IMR-90 (cell line): ENCODE measurements at regions not wholly inside any gene's neighbourhood (a gene's known extent, or its start where the extent isn't known, plus 50 kb on each side); places are given as distances from the start of the nearest gene placed in this dataset.

ENCODE experiments used
- ATAC-seq: fragments of 200-7000 bp; cut with Tn5 transposase; 2 replicates; pipeline ENCODE4 v1.9.1; 2020; ENCODE audit warnings: low read depth, mild to moderate bottlenecking, moderate library complexity
- BruUV-seq: library from RNA; stranded (reverse); fragments of 400-500 nt; replicated peaks from 2 replicates; lab custom pipeline; 2021; lab: Mats Ljungman, UMichigan
- CTCF ChIA-PET: fragments of 300-600 bp; formaldehyde crosslinking; extraction: SDS; loops from one replicate; lab custom pipeline; 2021; ENCODE audit warnings: antibody characterized with exemption; lab: Yijun Ruan, JAX
- POLR2A ChIA-PET: fragments of 300-600 bp; sonication (Branson Sonifier 250); formaldehyde crosslinking; loops from one replicate; lab custom pipeline; 2022; ENCODE audit warnings: antibody characterized with exemption; ENCODE audit not compliant: unreplicated experiment; lab: Charles Lee
- DNase-seq: peaks from one replicate; pipeline ENCODE4 v3.0.0; 2013
- H2AFZ ChIP-seq: replicated peaks from 2 replicates; pipeline ENCODE3; 2013; ENCODE audit warnings: low read length, mild to moderate bottlenecking; ENCODE audit not compliant: poor library complexity
- H2AK5ac ChIP-seq: 2 replicates; pipeline ENCODE4 v1.6.1; 2013; ENCODE audit warnings: low read depth, low read length, inconsistent platforms
- H2AK9ac ChIP-seq: replicated peaks from 2 replicates; pipeline ENCODE3; 2013; ENCODE audit warnings: mild to moderate bottlenecking, low read depth, low read length, moderate library complexity; ENCODE audit not compliant: poor library complexity
- H2BK120ac ChIP-seq: 2 replicates; pipeline ENCODE4 v1.6.1; 2013; ENCODE audit warnings: low read depth, low read length, inconsistent platforms
- H2BK15ac ChIP-seq: 3 replicates; pipeline ENCODE4 v1.6.1; 2013; ENCODE audit warnings: low read depth, low read length, inconsistent platforms
- H2BK20ac ChIP-seq: 2 replicates; pipeline ENCODE4 v1.6.1; 2013; ENCODE audit warnings: low read depth, mild to moderate bottlenecking, inconsistent platforms, low read length, moderate library complexity
- H2BK5ac ChIP-seq: 2 replicates; pipeline ENCODE4 v1.6.1; 2013; ENCODE audit warnings: mild to moderate bottlenecking, low read depth, low read length, inconsistent platforms; ENCODE audit not compliant: poor library complexity, severe bottlenecking
- H3K14ac ChIP-seq: replicated peaks from 2 replicates; pipeline ENCODE4 v1.6.1; 2013; ENCODE audit warnings: low read depth, low read length, inconsistent platforms
- H3K18ac ChIP-seq: 2 replicates; pipeline ENCODE4 v1.6.1; 2013; ENCODE audit warnings: low read depth, low read length, control low read depth
- H3K23ac ChIP-seq: 2 replicates; pipeline ENCODE4 v1.6.1; 2013; ENCODE audit warnings: low read depth, low read length, inconsistent platforms
- H3K27ac ChIP-seq: 2 replicates; pipeline ENCODE4 v1.5.1; 2013; ENCODE audit warnings: mild to moderate bottlenecking, control low read depth, low read length; ENCODE audit not compliant: insufficient read depth
- H3K27me3 ChIP-seq: 2 replicates; pipeline ENCODE4 v1.6.1; 2013; ENCODE audit warnings: low read length; ENCODE audit not compliant: control insufficient read depth, insufficient read depth
- H3K36me3 ChIP-seq: 2 replicates; pipeline ENCODE4 v1.6.1; 2013; ENCODE audit warnings: low read length, mixed read lengths; ENCODE audit not compliant: control insufficient read depth, insufficient read depth
- H3K4ac ChIP-seq: 2 replicates; pipeline ENCODE4 v1.6.1; 2013; ENCODE audit warnings: low read depth, low read length, inconsistent platforms
- H3K4me1 ChIP-seq: 2 replicates; pipeline ENCODE4 v1.6.1; 2013; ENCODE audit warnings: low read length, mixed read lengths; ENCODE audit not compliant: control insufficient read depth, insufficient read depth
- H3K4me2 ChIP-seq: 2 replicates; pipeline ENCODE4 v1.6.1; 2013; ENCODE audit warnings: low read depth, mild to moderate bottlenecking, control low read depth, low read length, moderate library complexity
- H3K4me3 ChIP-seq: 2 replicates; pipeline ENCODE4 v1.5.1; 2013; ENCODE audit warnings: low read depth, mild to moderate bottlenecking, control low read depth, low read length, moderate library complexity; ENCODE audit not compliant: insufficient read depth
- H3K56ac ChIP-seq: 2 replicates; pipeline ENCODE4 v1.6.1; 2013; ENCODE audit warnings: low read length, inconsistent platforms; ENCODE audit not compliant: insufficient read depth; ENCODE audit errors: extremely low read depth
- H3K79me1 ChIP-seq, 2 experiments: 2 replicates each; pipeline ENCODE4 v1.6.1; 2013; ENCODE audit warnings: low read length in 2 of 2, inconsistent platforms in 1 of 2, low read depth in 1 of 2
- H3K9ac ChIP-seq: 2 replicates; pipeline ENCODE4 v1.6.1; 2013; ENCODE audit warnings: low read depth, low read length, control low read depth
- H3K9me1 ChIP-seq: 2 replicates; pipeline ENCODE4 v1.6.1; 2013; ENCODE audit warnings: low read length, inconsistent platforms; ENCODE audit not compliant: insufficient read depth
- H3K9me3 ChIP-seq: 2 replicates; pipeline ENCODE4 v1.6.1; 2013; ENCODE audit warnings: low read length; ENCODE audit not compliant: control insufficient read depth, insufficient read depth
- H4K20me1 ChIP-seq: 2 replicates; pipeline ENCODE4 v1.6.1; 2013; ENCODE audit warnings: low read length, inconsistent platforms; ENCODE audit not compliant: insufficient read depth
- H4K5ac ChIP-seq: 2 replicates; pipeline ENCODE4 v1.6.1; 2013; ENCODE audit warnings: mild to moderate bottlenecking, low read depth, low read length, control low read depth
- H4K8ac ChIP-seq, 2 experiments: 2 replicates each; pipeline ENCODE4 v1.6.1; 2013; ENCODE audit warnings: low read depth in 2 of 2, low read length in 2 of 2, control low read depth in 1 of 2, inconsistent platforms in 1 of 2
- H4K91ac ChIP-seq: 2 replicates; pipeline ENCODE4 v1.6.1; 2013; ENCODE audit warnings: low read depth, low read length, inconsistent platforms; ENCODE audit not compliant: insufficient read depth
- BHLHE40 ChIP-seq: fragments of 150-350 bp; IDR thresholded peaks from 2 replicates; pipeline ENCODE4 v1.6.1; 2016; ENCODE audit warnings: mild to moderate bottlenecking, low read depth, low read length
- CEBPB ChIP-seq: IDR thresholded peaks from 2 replicates; pipeline ENCODE4 v1.6.1; 2012; ENCODE audit warnings: low read depth, low read length, improper control_type of control experiment
- CHD1 ChIP-seq: IDR thresholded peaks from 2 replicates; pipeline ENCODE4 v1.6.1; 2012; ENCODE audit warnings: low read depth, low read length, improper control_type of control experiment
- CTCF ChIP-seq: conservative IDR thresholded peaks from 2 replicates; pipeline ENCODE4 v1.5.1; 2012; ENCODE audit warnings: mild to moderate bottlenecking, low read depth, low read length, improper control_type of control experiment
- ELK1 ChIP-seq: fragments of 150-350 bp; IDR thresholded peaks from 2 replicates; pipeline ENCODE4 v1.6.1; 2016; ENCODE audit warnings: low read depth, mild to moderate bottlenecking, low read length, moderate library complexity, borderline replicate concordance
- FOS ChIP-seq: fragments of 150-350 bp; IDR thresholded peaks from 2 replicates; pipeline ENCODE4 v1.6.1; 2016; ENCODE audit warnings: low read depth, low read length
- MAFK ChIP-seq: IDR thresholded peaks from 2 replicates; pipeline ENCODE4 v1.6.1; 2012; ENCODE audit warnings: low read depth, low read length, improper control_type of control experiment
- MAZ ChIP-seq: IDR thresholded peaks from 2 replicates; pipeline ENCODE4 v1.6.1; 2012; ENCODE audit warnings: low read depth, mild to moderate bottlenecking, low read length, improper control_type of control experiment, moderate library complexity, borderline replicate concordance
- MXI1 ChIP-seq: IDR thresholded peaks from 2 replicates; pipeline ENCODE4 v1.6.1; 2012; ENCODE audit warnings: low read depth, mild to moderate bottlenecking, low read length, moderate library complexity, borderline replicate concordance
- NFE2L2 ChIP-seq: fragments of 150-350 bp; IDR thresholded peaks from 2 replicates; pipeline ENCODE4 v1.6.1; 2016; ENCODE audit warnings: low read depth, mild to moderate bottlenecking, low read length
- POLR2A ChIP-seq: IDR thresholded peaks from 2 replicates; pipeline ENCODE4 v1.6.1; 2012; ENCODE audit warnings: mild to moderate bottlenecking, low read depth, low read length
- RAD21 ChIP-seq: IDR thresholded peaks from 2 replicates; pipeline ENCODE4 v1.6.1; 2012; ENCODE audit warnings: low read length, improper control_type of control experiment
- RCOR1 ChIP-seq: IDR thresholded peaks from 2 replicates; pipeline ENCODE4 v1.6.1; 2012; ENCODE audit warnings: mild to moderate bottlenecking, low read length, improper control_type of control experiment; ENCODE audit not compliant: insufficient replicate concordance
- RFX5 ChIP-seq: IDR thresholded peaks from 2 replicates; pipeline ENCODE4 v1.8.0; 2012; ENCODE audit warnings: low read depth, mild to moderate bottlenecking, low read length, moderate library complexity
- SMC3 ChIP-seq: fragments of 150-350 bp; IDR thresholded peaks from 2 replicates; pipeline ENCODE4 v1.6.1; 2016; ENCODE audit warnings: low read depth, mild to moderate bottlenecking, antibody characterized with exemption, low read length, moderate library complexity
- USF2 ChIP-seq: fragments of 150-350 bp; IDR thresholded peaks from 2 replicates; pipeline ENCODE4 v1.6.1; 2017; ENCODE audit warnings: mild to moderate bottlenecking, antibody characterized with exemption, low read length, low read depth
- WGBS, 2 experiments: methylation state at CpG; one replicate each; pipeline versions ENCODE4 v1.1.5 to v1.1.7; 2013; ENCODE audit warnings: missing lambda C conversion rate in 2 of 2; ENCODE audit not compliant: insufficient read length in 1 of 2; ENCODE audit errors: extremely low coverage in 2 of 2; 5-methylcytosine and 5-hydroxymethylcytosine counted together
- dilution Hi-C: fragments of 300-500 bp; cut with HindIII; formaldehyde crosslinking; loops from one replicate; pipeline ENCODE4 v1.14.3; 2018; ENCODE audit warnings: low sequenced_read_pairs; ENCODE audit not compliant: unreplicated experiment
- in situ Hi-C: fragments of 300-500 bp; cut with MboI; formaldehyde crosslinking; loops from 3 replicates; pipeline ENCODE4 v1.14.3; 2019; ENCODE audit warnings: low sequenced_read_pairs, inconsistent platforms, mixed read lengths
- intact Hi-C: fragments of 100-400 bp; cut with micrococcal nuclease; formaldehyde crosslinking; loops from 2 replicates; pipeline ENCODE4 v1.10.0; 2022

- ATAC-seq (no peak), DNase-seq (no peak)
- TF ChIP-seq CEBPB (no peak), MAFK (no peak), RFX5 (no peak), BHLHE40 (no peak), NFE2L2 (no peak), POLR2A (no peak), ELK1 (no peak), SMC3 (no peak), MAZ (no peak), RCOR1 (no peak), CTCF (no peak), CHD1 (no peak), FOS (no peak), RAD21 (no peak), MXI1 (no peak), USF2 (no peak)
- H3K27ac ChIP-seq, result no peak overlapping the region
- no peak overlapping the region for H2BK20ac ChIP-seq
- H4K20me1 ChIP-seq, result no peaks in the 10 kb centered on the region
- dilution Hi-C loops, result no loop called here
- H2BK120ac ChIP-seq, result no peak overlapping the region
- H4K91ac ChIP-seq, result no peak overlapping the region
- intact Hi-C loops, result no loop called here
- ChIA-PET CTCF (interaction anchor here (0.6 kb wide), 1 partner anchor 55 kb away, joined by 5 read pairs; no protein-coding TSS in a partner anchor), POLR2A (no interaction called here)
- no peak overlapping the region for H2BK5ac ChIP-seq
- 100% methylated on average over 1 of the region's 3 CpGs; no CpG with 5 or more reads in 1 of the 2 experiments for WGBS, 2 experiments
- H3K18ac ChIP-seq, result no peak overlapping the region
- no TSS peak for BruUV-seq
- H3K4me1 ChIP-seq, result peaks cover 8% of the 10 kb centered on the region; the same call in 1 of the 2 replicates
- H2AFZ ChIP-seq, result no peak overlapping the region
- H3K14ac ChIP-seq, result no peak overlapping the region
- H3K4ac ChIP-seq, result no peak overlapping the region
- no peak overlapping the region for H4K5ac ChIP-seq
- no peaks in the 10 kb centered on the region for H3K27me3 ChIP-seq
- H3K4me3 ChIP-seq, result no peak overlapping the region
- H3K9me3 ChIP-seq, result no peaks in the 10 kb centered on the region
- H3K36me3 ChIP-seq, result no peaks in the 10 kb centered on the region
- no peak overlapping the region for H2AK5ac ChIP-seq
- H2BK15ac ChIP-seq, result no peak overlapping the region; the same call in 2 of the 3 replicates
- H3K56ac ChIP-seq, result no peak overlapping the region
- no peaks in the 10 kb centered on the region for H3K9me1 ChIP-seq
- no peak overlapping the region for H2AK9ac ChIP-seq
- no peak overlapping the region for H3K9ac ChIP-seq
- no peak overlapping the region for H3K4me2 ChIP-seq
- no peak overlapping the region for H4K8ac ChIP-seq
- no peaks in the 10 kb centered on the region for H3K79me1 ChIP-seq
- in situ Hi-C loops, result no loop called here
- H3K23ac ChIP-seq, result no peak overlapping the region
Measured at GRCh38 chr12:92537290-92537960, 165.4 kb upstream of the PLEKHG7 start.
